ENCODE measurements at regions not wholly inside any gene's neighbourhood (a gene's known extent, or its start where the extent isn't known, plus 50 kb on each side); places are given as distances from the start of the nearest gene placed in this dataset.
"Not testable (repeated sequence)": the region's sequence is repeated elsewhere in the genome, so short reads cannot be mapped to it uniquely, and the experiment has no call there.

DNA sequence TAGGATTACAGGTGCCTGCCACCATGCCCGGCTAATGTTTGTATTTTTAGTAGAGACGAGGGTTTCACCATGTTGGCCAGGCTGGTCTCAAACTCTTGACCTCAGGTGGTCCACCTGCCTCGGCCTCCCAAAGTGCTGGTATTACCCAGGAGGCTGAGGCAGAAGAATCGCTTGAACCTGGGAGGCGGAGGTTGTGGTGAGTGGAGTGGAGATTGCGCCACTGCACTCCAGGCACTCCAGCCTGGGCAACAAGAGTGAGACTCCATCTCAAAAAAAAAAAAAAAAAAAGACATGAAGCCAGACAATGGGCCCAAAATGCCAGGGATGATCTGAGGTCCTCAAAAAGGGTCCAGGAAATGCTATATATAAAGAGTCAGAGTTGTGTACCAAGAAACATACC is 392.9 kb downstream of the SEC14L1 start:
- TF ChIP-seq, protein P1, sequence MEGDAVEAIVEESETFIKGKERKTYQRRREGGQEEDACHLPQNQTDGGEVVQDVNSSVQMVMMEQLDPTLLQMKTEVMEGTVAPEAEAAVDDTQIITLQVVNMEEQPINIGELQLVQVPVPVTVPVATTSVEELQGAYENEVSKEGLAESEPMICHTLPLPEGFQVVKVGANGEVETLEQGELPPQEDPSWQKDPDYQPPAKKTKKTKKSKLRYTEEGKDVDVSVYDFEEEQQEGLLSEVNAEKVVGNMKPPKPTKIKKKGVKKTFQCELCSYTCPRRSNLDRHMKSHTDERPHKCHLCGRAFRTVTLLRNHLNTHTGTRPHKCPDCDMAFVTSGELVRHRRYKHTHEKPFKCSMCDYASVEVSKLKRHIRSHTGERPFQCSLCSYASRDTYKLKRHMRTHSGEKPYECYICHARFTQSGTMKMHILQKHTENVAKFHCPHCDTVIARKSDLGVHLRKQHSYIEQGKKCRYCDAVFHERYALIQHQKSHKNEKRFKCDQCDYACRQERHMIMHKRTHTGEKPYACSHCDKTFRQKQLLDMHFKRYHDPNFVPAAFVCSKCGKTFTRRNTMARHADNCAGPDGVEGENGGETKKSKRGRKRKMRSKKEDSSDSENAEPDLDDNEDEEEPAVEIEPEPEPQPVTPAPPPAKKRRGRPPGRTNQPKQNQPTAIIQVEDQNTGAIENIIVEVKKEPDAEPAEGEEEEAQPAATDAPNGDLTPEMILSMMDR (IDR thresholded peaks at IDR 0.05) = not testable (repeated sequence)
- not testable (repeated sequence) for TF ChIP-seq POLR2A (IDR thresholded peaks at IDR 0.05)

Data from transverse colon (tissue), 3 donors.